H9 (cell line): ENCODE measurements at regions not wholly inside any gene's neighbourhood (a gene's known extent, or its start where the extent isn't known, plus 50 kb on each side); places are given as distances from the start of the nearest gene placed in this dataset.
"Not testable (repeated sequence)": the region's sequence is repeated elsewhere in the genome, so short reads cannot be mapped to it uniquely, and the experiment has no call there.

Experiments used
- DNase-seq: peaks from one replicate; pipeline ENCODE4 v3.0.0-alpha.2; 2017
- H2AFZ ChIP-seq: one replicate; pipeline ENCODE4 v1.6.1; 2013; ENCODE audit warnings: mild to moderate bottlenecking, low read length, control low read depth, moderate library complexity
- H2AK5ac ChIP-seq: 2 replicates; pipeline ENCODE4 v1.6.1; 2013; ENCODE audit warnings: low read length, control low read depth, mixed read lengths; ENCODE audit not compliant: insufficient read length
- H2BK120ac ChIP-seq: one replicate; pipeline ENCODE4 v1.6.1; 2013; ENCODE audit warnings: low read depth, mild to moderate bottlenecking, low read length, control low read depth, inconsistent platforms; ENCODE audit not compliant: poor library complexity, severe bottlenecking
- H2BK12ac ChIP-seq: 2 replicates; pipeline ENCODE4 v1.6.1; 2013; ENCODE audit warnings: low read length, control low read depth, mixed read lengths, low read depth; ENCODE audit not compliant: insufficient read length
- H2BK15ac ChIP-seq: 2 replicates; pipeline ENCODE4 v1.6.1; 2013; ENCODE audit warnings: low read depth, low read length, control low read depth
- H2BK20ac ChIP-seq: one replicate; pipeline ENCODE4 v1.6.1; 2013; ENCODE audit warnings: low read depth, mild to moderate bottlenecking, low read length, control low read depth, inconsistent platforms; ENCODE audit not compliant: poor library complexity, severe bottlenecking
- H2BK5ac ChIP-seq: 2 replicates; pipeline ENCODE4 v1.6.1; 2013; ENCODE audit warnings: low read length, control low read depth, mixed read lengths; ENCODE audit not compliant: insufficient read length
- H3K14ac ChIP-seq: 2 replicates; pipeline ENCODE4 v1.6.1; 2013; ENCODE audit warnings: low read length, control low read depth; ENCODE audit not compliant: insufficient read depth
- H3K18ac ChIP-seq: 2 replicates; pipeline ENCODE4 v1.6.1; 2013; ENCODE audit warnings: low read depth, mild to moderate bottlenecking, mixed read lengths, low read length, control low read depth; ENCODE audit not compliant: insufficient read length
- H3K23ac ChIP-seq: 2 replicates; pipeline ENCODE4 v1.6.1; 2013; ENCODE audit warnings: low read length, control low read depth, mixed read lengths, low read depth; ENCODE audit not compliant: insufficient read length
- H3K23me2 ChIP-seq: 2 replicates; pipeline ENCODE4 v1.6.1; 2013; ENCODE audit warnings: low read depth, mild to moderate bottlenecking, mixed read lengths, low read length, control low read depth; ENCODE audit not compliant: insufficient read length, poor library complexity, severe bottlenecking
- H3K27ac ChIP-seq: 2 replicates; pipeline ENCODE4 v1.5.1; 2013; ENCODE audit warnings: low read length, control low read depth, mixed read lengths, low read depth; ENCODE audit not compliant: insufficient read length
- H3K27me3 ChIP-seq: 2 replicates; pipeline ENCODE4 v1.6.1; 2013; ENCODE audit warnings: low read length, control low read depth, inconsistent platforms; ENCODE audit not compliant: insufficient read depth
- H3K4ac ChIP-seq: 2 replicates; pipeline ENCODE4 v1.6.1; 2013; ENCODE audit warnings: low read depth, mild to moderate bottlenecking, control low read depth, inconsistent platforms, low read length, moderate library complexity
- H3K4me1 ChIP-seq: 2 replicates; pipeline ENCODE4 v1.6.1; 2013; ENCODE audit warnings: low read length, control low read depth, inconsistent platforms; ENCODE audit not compliant: insufficient read depth
- H3K4me2 ChIP-seq: 2 replicates; pipeline ENCODE4 v1.6.1; 2013; ENCODE audit warnings: low read length, control low read depth, mixed read lengths; ENCODE audit not compliant: insufficient read length, insufficient read depth
- H3K56ac ChIP-seq: 2 replicates; pipeline ENCODE4 v1.6.1; 2013; ENCODE audit warnings: low read depth, mild to moderate bottlenecking, mixed read lengths, low read length, control low read depth; ENCODE audit not compliant: insufficient read length
- H3K79me1 ChIP-seq: 2 replicates; pipeline ENCODE4 v1.6.1; 2013; ENCODE audit warnings: low read depth, mild to moderate bottlenecking, moderate library complexity, low read length, control low read depth, inconsistent platforms; ENCODE audit not compliant: insufficient read depth, poor library complexity, severe bottlenecking
- H3K79me2 ChIP-seq: 2 replicates; pipeline ENCODE4 v1.6.1; 2013; ENCODE audit warnings: low read length, control low read depth, inconsistent platforms; ENCODE audit not compliant: insufficient read depth
- H3K9ac ChIP-seq: 2 replicates; pipeline ENCODE4 v1.6.1; 2013; ENCODE audit warnings: low read length, control low read depth, mixed read lengths; ENCODE audit not compliant: insufficient read length; ENCODE audit errors: extremely low read depth
- H3K9me3 ChIP-seq: one replicate; pipeline ENCODE4 v1.6.1; 2013; ENCODE audit warnings: low read depth, low read length, inconsistent platforms; ENCODE audit not compliant: control insufficient read depth
- H3T11ph ChIP-seq: one replicate; pipeline ENCODE4 v1.6.1; 2013; ENCODE audit warnings: mild to moderate bottlenecking, low read length, control low read depth, inconsistent platforms
- H4K20me1 ChIP-seq: one replicate; pipeline ENCODE4 v1.6.1; 2013; ENCODE audit not compliant: control insufficient read depth, insufficient read length, insufficient read depth
- H4K5ac ChIP-seq: 2 replicates; pipeline ENCODE4 v1.6.1; 2013; ENCODE audit warnings: low read depth, mild to moderate bottlenecking, mixed read lengths, low read length, control low read depth; ENCODE audit not compliant: insufficient read length
- H4K8ac ChIP-seq: replicated peaks from 2 replicates; pipeline ENCODE4 v1.6.1; 2013; ENCODE audit warnings: low read length, control low read depth, mixed read lengths, low read depth; ENCODE audit not compliant: insufficient read length
- H4K91ac ChIP-seq: 2 replicates; pipeline ENCODE4 v1.6.1; 2013; ENCODE audit warnings: low read depth, mild to moderate bottlenecking, moderate library complexity, mixed read lengths, low read length, control low read depth; ENCODE audit not compliant: insufficient read length
- H3K27ac Mint-ChIP-seq, 3 experiments: 2 replicates in 2 of 3; 3 replicates in 1 of 3; pipeline ENCODE4 v1.8.0; 2020 to 2021; ENCODE audit warnings: mixed read lengths in 3 of 3, mild to moderate bottlenecking in 1 of 3, moderate library complexity in 1 of 3
- H3K27me3 Mint-ChIP-seq: 2 replicates; pipeline ENCODE4 v1.8.0; 2021; ENCODE audit warnings: low read depth, mild to moderate bottlenecking, moderate library complexity, mixed read lengths
- H3K36me3 Mint-ChIP-seq, 3 experiments: 2 replicates in 2 of 3; 3 replicates in 1 of 3; pipeline ENCODE4 v1.8.0; 2020 to 2021; ENCODE audit warnings: low read depth in 3 of 3, mixed read lengths in 3 of 3; ENCODE audit not compliant: insufficient read depth in 1 of 3
- H3K4me1 Mint-ChIP-seq, 2 experiments: 2 replicates each; pipeline ENCODE4 v1.8.0; 2020; ENCODE audit warnings: mixed read lengths in 2 of 2
- H3K4me3 Mint-ChIP-seq, 2 experiments: 2 replicates in 1 of 2; 3 replicates in 1 of 2; pipeline ENCODE4 v1.8.0; 2020 to 2021; ENCODE audit warnings: mild to moderate bottlenecking in 2 of 2, mixed read lengths in 2 of 2, moderate library complexity in 1 of 2
- H3K9me3 Mint-ChIP-seq, 2 experiments: 2 replicates in 1 of 2; 3 replicates in 1 of 2; pipeline ENCODE4 v1.8.0; 2020; ENCODE audit warnings: mild to moderate bottlenecking in 2 of 2, mixed read lengths in 2 of 2, moderate library complexity in 1 of 2
- CTCF ChIP-seq: fragments of 200-600 bp; sonication (generic); conservative IDR thresholded peaks from 3 replicates; pipeline ENCODE4 v1.8.0; 2021; ENCODE audit warnings: antibody characterized with exemption, mild to moderate bottlenecking
- WGBS: extraction: QIAGEN DNeasy Blood & Tissue Kit; methylation state at CpG from one replicate; pipeline ENCODE4 v1.1.7; 2013; ENCODE audit warnings: missing lambda C conversion rate, low lambda C conversion rate, mixed read lengths; ENCODE audit not compliant: insufficient read length; ENCODE audit errors: extremely low coverage; 5-methylcytosine and 5-hydroxymethylcytosine counted together

- Histone ChIP-seq H4K91ac (no peak overlapping the region), H3K4me1 (no peaks in the 10 kb centered on the region), H3K79me2 (no peaks in the 10 kb centered on the region), H3K14ac (no peak overlapping the region), H4K20me1 (no peaks in the 10 kb centered on the region), H3T11ph (no peak overlapping the region), H4K5ac (no peak overlapping the region), H3K27me3 (no peaks in the 10 kb centered on the region), H2BK5ac (no peak overlapping the region), H2BK120ac (no peak overlapping the region), H3K9me3 (no peaks in the 10 kb centered on the region), H2BK20ac (no peak overlapping the region), H2BK12ac (no peak overlapping the region), H3K9ac (no peak overlapping the region), H3K56ac (no peak overlapping the region), H3K18ac (no peak overlapping the region), H3K4ac (no peak overlapping the region), H3K23ac (no peak overlapping the region), H3K79me1 (no peaks in the 10 kb centered on the region), H4K8ac (no peak overlapping the region), H3K23me2 (no peaks in the 10 kb centered on the region), H3K27ac (no peak overlapping the region), H2AK5ac (no peak overlapping the region), H3K4me2 (no peak overlapping the region), H2BK15ac (no peak overlapping the region), H2AFZ (no peak overlapping the region)
- WGBS, result no CpG with 5 or more reads among the region's 2 CpGs
- no peak for DNase-seq
- Mint-ChIP-seq H3K27ac (no peak overlapping the region), H3K36me3 (no peaks in the 10 kb centered on the region), H3K4me3 (no peak overlapping the region), H3K4me1 (peaks cover 17 to 18% of the 10 kb centered on the region in 2 experiments), H3K27me3 (no peaks in the 10 kb centered on the region), H3K9me3 (no peaks in the 10 kb centered on the region)
- no peak for TF ChIP-seq CTCF
Observed at GRCh38 chr2:59167514-59167913, 926.4 kb upstream of the FANCL start.

- not testable (repeated sequence) for H3K23ac ChIP-seq, H2AK5ac ChIP-seq, H3K4ac ChIP-seq, H3K56ac ChIP-seq, H3K36me3 Mint-ChIP-seq, H3K4me1 ChIP-seq, H2BK20ac ChIP-seq, H2BK120ac ChIP-seq, H3K27me3 ChIP-seq, H3K9me3 Mint-ChIP-seq, H2BK12ac ChIP-seq, H3K4me3 Mint-ChIP-seq, H3K79me1 ChIP-seq, H3K14ac ChIP-seq, H4K5ac ChIP-seq, H3T11ph ChIP-seq, H4K8ac ChIP-seq, H2AFZ ChIP-seq, H3K4me2 ChIP-seq, H3K9me3 ChIP-seq, H3K23me2 ChIP-seq, H2BK15ac ChIP-seq, H3K27ac ChIP-seq, H3K79me2 ChIP-seq, H3K18ac ChIP-seq, H3K4me1 Mint-ChIP-seq, H3K27me3 Mint-ChIP-seq, H3K9ac ChIP-seq, H3K27ac Mint-ChIP-seq, H4K91ac ChIP-seq, H4K20me1 ChIP-seq, DNase-seq, H2BK5ac ChIP-seq
- WGBS, result no CpG with 5 or more reads among the region's 1 CpG
Observed at GRCh38 chr2:59157908-59158307, 916.8 kb upstream of the FANCL start.
